PC-9 (cell line): ENCODE measurements at regions not wholly inside any gene's neighbourhood (a gene's known extent, or its start where the extent isn't known, plus 50 kb on each side); places are given as distances from the start of the nearest gene placed in this dataset.

Source experiments
- BruUV-seq: library from RNA; stranded (reverse); fragments of 400-500 nt; replicated peaks from 2 replicates; lab custom pipeline; 2021; lab: Mats Ljungman, UMichigan
- CTCF ChIA-PET: fragments of 300-600 bp; sonication (Branson Sonifier 250); formaldehyde crosslinking; loops from one replicate; lab custom pipeline; 2022; ENCODE audit warnings: antibody characterized with exemption; lab: Charles Lee
- POLR2A ChIA-PET: fragments of 300-600 bp; sonication (Branson Sonifier 250); formaldehyde crosslinking; loops from one replicate; lab custom pipeline; 2022; ENCODE audit warnings: antibody characterized with exemption; ENCODE audit not compliant: unreplicated experiment; lab: Charles Lee
- DNase-seq, 2 experiments: peaks; one replicate each; pipeline versions ENCODE4 v3.0.0 to v3.0.0-alpha.2; 2015 to 2022; ENCODE audit warnings: mixed read lengths in 1 of 2
- H2AFZ ChIP-seq: fragments of 200-600 bp; sonication (generic); 2 replicates; pipeline ENCODE4 v1.8.1; 2017; ENCODE audit warnings: antibody characterized with exemption
- H3F3A ChIP-seq: fragments of 200-600 bp; sonication (generic); 2 replicates; pipeline ENCODE4 v1.8.1; 2017; ENCODE audit warnings: antibody characterized with exemption, mild to moderate bottlenecking, low read depth; ENCODE audit not compliant: insufficient read depth
- H3K27ac ChIP-seq: fragments of 200-600 bp; sonication (generic); 2 replicates; pipeline ENCODE4 v1.6.1; 2016; ENCODE audit warnings: mixed run types
- H3K27me3 ChIP-seq: fragments of 200-600 bp; sonication (generic); 2 replicates; pipeline ENCODE4 v1.6.1; 2016; ENCODE audit warnings: low read depth, mixed run types; ENCODE audit not compliant: insufficient read depth
- H3K36me3 ChIP-seq: fragments of 200-600 bp; sonication (generic); 2 replicates; pipeline ENCODE4 v1.6.1; 2016; ENCODE audit warnings: low read depth, mixed run types
- H3K4me1 ChIP-seq: fragments of 200-600 bp; sonication (generic); replicated peaks from 2 replicates; pipeline ENCODE4 v1.6.1; 2016; ENCODE audit warnings: mixed run types; ENCODE audit not compliant: insufficient read depth
- H3K4me2 ChIP-seq: fragments of 200-600 bp; sonication (generic); 2 replicates; pipeline ENCODE4 v1.6.1; 2017; ENCODE audit warnings: mixed run types
- H3K4me3 ChIP-seq: fragments of 200-600 bp; sonication (generic); 2 replicates; pipeline ENCODE4 v1.6.1; 2016; ENCODE audit warnings: mixed run types
- H3K79me2 ChIP-seq: fragments of 200-600 bp; sonication (generic); 2 replicates; pipeline ENCODE4 v1.6.1; 2017; ENCODE audit warnings: low read depth, mixed run types
- H3K9me2 ChIP-seq: fragments of 200-600 bp; sonication (generic); 2 replicates; pipeline ENCODE4 v1.8.1; 2017; ENCODE audit warnings: mild to moderate bottlenecking; ENCODE audit not compliant: insufficient read depth
- H3K9me3 ChIP-seq: fragments of 200-600 bp; sonication (generic); 2 replicates; pipeline ENCODE4 v1.8.1; 2016; ENCODE audit warnings: low read depth; ENCODE audit not compliant: insufficient read depth
- H4K20me1 ChIP-seq: fragments of 200-600 bp; sonication (generic); 2 replicates; pipeline ENCODE4 v1.8.1; 2017; ENCODE audit not compliant: insufficient read depth
- CTCF ChIP-seq: fragments of 200-600 bp; sonication (generic); conservative IDR thresholded peaks from 2 replicates; pipeline ENCODE4 v1.6.1; 2017; ENCODE audit warnings: mixed run types, antibody characterized with exemption, mild to moderate bottlenecking, moderate library complexity
- EZH2 ChIP-seq: fragments of 200-600 bp; sonication (generic); IDR thresholded peaks from 2 replicates; pipeline ENCODE4 v1.8.0; 2017; ENCODE audit warnings: antibody characterized with exemption, low read depth
- intact Hi-C: fragments of 100-400 bp; cut with micrococcal nuclease; formaldehyde crosslinking; loops from one replicate; pipeline ENCODE4 v1.10.0; 2022; ENCODE audit not compliant: unreplicated experiment

- Histone ChIP-seq H3K36me3 (no peaks in the 10 kb centered on the region), H3F3A (no peaks in the 10 kb centered on the region), H3K27me3 (peaks cover 22% of the 10 kb centered on the region), H3K27ac (no peak overlapping the region), H3K79me2 (no peaks in the 10 kb centered on the region), H3K9me3 (no peaks in the 10 kb centered on the region), H3K4me2 (no peak overlapping the region), H2AFZ (no peak overlapping the region), H3K4me1 (no peaks in the 10 kb centered on the region), H4K20me1 (no peaks in the 10 kb centered on the region), H3K9me2 (no peaks in the 10 kb centered on the region), H3K4me3 (no peak overlapping the region)
- TF ChIP-seq CTCF (no peak), EZH2 (no peak)
- intact Hi-C loops: no loop called here
- POLR2A ChIA-PET: no interaction called here
- CTCF ChIA-PET: no interaction called here
- no TSS peak for BruUV-seq
- no peak for DNase-seq
Measured at GRCh38 chr5:174901336-174901735, 177.0 kb downstream of the MSX2 start.

- DNase-seq: no peak
- no peak overlapping the region for H3K4me2 ChIP-seq
- no peak overlapping the region for H3K4me3 ChIP-seq
- peaks cover 22% of the 10 kb centered on the region for H3K27me3 ChIP-seq
- no peaks in the 10 kb centered on the region for H3K9me3 ChIP-seq
- intact Hi-C loops: no loop called here
- no peaks in the 10 kb centered on the region for H3K36me3 ChIP-seq
- no TSS peak for BruUV-seq
- CTCF ChIA-PET: no interaction called here
- POLR2A ChIA-PET: no interaction called here
- H3K79me2 ChIP-seq: no peaks in the 10 kb centered on the region
- H3F3A ChIP-seq: no peaks in the 10 kb centered on the region
- no peaks in the 10 kb centered on the region for H3K9me2 ChIP-seq
- no peaks in the 10 kb centered on the region for H3K4me1 ChIP-seq
- no peaks in the 10 kb centered on the region for H4K20me1 ChIP-seq
- H2AFZ ChIP-seq: no peak overlapping the region
- TF ChIP-seq EZH2 (no peak), CTCF (no peak)
- no peak overlapping the region for H3K27ac ChIP-seq
Measured at GRCh38 chr5:174900240-174900865, 176.0 kb downstream of the MSX2 start.

- no peak for TF ChIP-seq EZH2
- TF ChIP-seq CTCF: no peak
- no peaks in the 10 kb centered on the region for H3K4me1 ChIP-seq
- CTCF ChIA-PET: no interaction called here
- peaks cover 27% of the 10 kb centered on the region for H3K27me3 ChIP-seq
- BruUV-seq: no TSS peak
- H3F3A ChIP-seq: no peaks in the 10 kb centered on the region
- POLR2A ChIA-PET: no interaction called here
- H3K4me2 ChIP-seq: no peak overlapping the region
- H3K27ac ChIP-seq: no peak overlapping the region
- DNase-seq: no peak
- H2AFZ ChIP-seq: no peak overlapping the region
- no peaks in the 10 kb centered on the region for H3K9me2 ChIP-seq
- no peaks in the 10 kb centered on the region for H3K9me3 ChIP-seq
- no peak overlapping the region for H3K4me3 ChIP-seq
- no peaks in the 10 kb centered on the region for H3K36me3 ChIP-seq
- no peaks in the 10 kb centered on the region for H4K20me1 ChIP-seq
- intact Hi-C loops: no loop called here
- no peaks in the 10 kb centered on the region for H3K79me2 ChIP-seq
Measured at GRCh38 chr5:174897281-174897950, 173.0 kb downstream of the MSX2 start.
